Neural cell (in vitro differentiated cells): ENCODE measurements at regions not wholly inside any gene's neighbourhood (a gene's known extent, or its start where the extent isn't known, plus 50 kb on each side); places are given as distances from the start of the nearest gene placed in this dataset.

Experiments used
- CTCF ChIP-seq: fragments of 450-650 bp; IDR thresholded peaks from 2 replicates; pipeline ENCODE4 v1.5.1; 2014; ENCODE audit warnings: antibody characterized with exemption, mild to moderate bottlenecking, moderate library complexity; ENCODE audit not compliant: poor library complexity, severe bottlenecking
- EP300 ChIP-seq: fragments of 450-650 bp; conservative IDR thresholded peaks from 2 replicates; pipeline ENCODE4 v1.6.1; 2014; ENCODE audit warnings: antibody characterized with exemption, mild to moderate bottlenecking, moderate library complexity; ENCODE audit not compliant: poor library complexity, severe bottlenecking
- EZH2 ChIP-seq: fragments of 200-600, 300-800 bp; shearing (Covaris generic), sonication (generic); IDR thresholded peaks from 2 replicates; pipeline ENCODE4 v1.6.1; 2014; ENCODE audit warnings: antibody characterized with exemption, low read length, borderline replicate concordance, mild to moderate bottlenecking; ENCODE audit not compliant: insufficient read depth, poor library complexity, severe bottlenecking
- POLR2AphosphoS5 ChIP-seq: IDR thresholded peaks from 2 replicates; pipeline ENCODE4 v1.6.1; 2012
- SMC3 ChIP-seq: fragments of 450-650 bp; conservative IDR thresholded peaks from 2 replicates; pipeline ENCODE4 v1.6.1; 2014; ENCODE audit warnings: antibody characterized with exemption, mild to moderate bottlenecking, moderate library complexity; ENCODE audit not compliant: poor library complexity

GRCh38 chr5:128763321-128763720 is 202.0 kb upstream of the SLC27A6 start:
- TF ChIP-seq CTCF (no peak), POLR2AphosphoS5 (no peak), EP300 (no peak), SMC3 (no peak), EZH2 (no peak)
